Inflammatory macrophage treated with lipopolysaccharide for 1 hour (primary cell): ENCODE measurements at regions not wholly inside any gene's neighbourhood (a gene's known extent, or its start where the extent isn't known, plus 50 kb on each side); places are given as distances from the start of the nearest gene placed in this dataset.
"Not testable (repeated sequence)": the region's sequence is repeated elsewhere in the genome, so short reads cannot be mapped to it uniquely, and the experiment has no call there.

Experiments
- DNase-seq, 2 donors: peaks; one replicate each; pipeline ENCODE4 v3.0.0-alpha.2; 2020 to 2022

DNA sequence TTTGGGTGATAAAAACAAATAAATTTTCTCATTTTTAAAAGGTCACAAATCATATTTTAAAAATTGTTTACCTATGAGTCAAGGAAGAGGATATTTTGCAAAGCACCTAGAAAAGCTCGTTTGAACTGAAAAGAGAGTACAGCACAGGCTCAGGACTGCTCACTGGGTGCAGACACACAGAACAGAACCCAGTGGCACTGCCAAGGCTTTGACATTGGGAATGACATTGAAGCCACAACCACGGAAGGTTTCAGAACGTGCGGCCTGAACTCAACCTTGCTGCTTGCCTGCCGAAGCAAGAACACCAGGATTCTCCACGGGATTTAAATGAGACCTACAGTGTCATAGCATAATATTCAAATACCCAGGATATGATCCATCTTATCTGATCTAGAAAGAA is 597.1 kb upstream of the B3GAT1 start:
- DNase-seq = no peak

DNA sequence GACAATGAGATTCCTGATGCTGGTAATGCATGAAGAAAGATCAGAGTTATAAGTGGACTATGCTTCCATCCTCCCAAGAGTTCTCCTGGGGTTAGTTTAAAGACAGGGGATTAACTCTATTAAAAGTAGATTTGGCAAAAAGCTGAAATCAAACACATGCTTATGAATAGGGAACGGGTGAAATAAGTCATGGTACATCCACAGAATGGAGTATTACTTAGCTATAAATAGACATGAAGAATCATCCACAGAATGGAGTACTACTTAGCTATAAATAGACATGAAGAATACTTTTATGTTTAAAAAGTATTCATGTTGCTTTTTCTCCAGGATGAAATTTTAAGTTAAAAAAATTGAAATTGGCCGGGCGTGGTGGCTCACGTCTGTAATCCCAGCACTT is 596.4 kb upstream of the B3GAT1 start:
- DNase-seq = no peak

DNA sequence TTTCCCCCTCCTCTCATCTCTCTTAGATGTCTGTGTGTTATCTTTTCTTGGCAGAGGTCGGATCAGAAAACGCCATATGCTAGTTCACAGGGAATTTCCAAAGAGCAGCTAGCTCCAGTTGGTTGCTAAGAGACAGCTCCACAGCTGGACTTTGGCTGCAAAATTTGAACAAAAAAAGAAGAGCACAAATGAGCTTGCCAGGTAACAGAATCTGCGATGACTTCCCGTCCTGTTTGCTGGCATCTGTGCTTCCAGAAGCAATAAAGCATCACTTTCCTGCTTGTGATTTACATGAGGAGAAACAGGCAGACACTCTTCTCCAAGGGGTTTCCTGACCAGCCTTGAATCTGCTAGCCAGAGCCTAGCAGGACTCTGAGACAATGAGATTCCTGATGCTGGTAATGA is 596.0 kb upstream of the B3GAT1 start:
- DNase-seq = no peak

DNA sequence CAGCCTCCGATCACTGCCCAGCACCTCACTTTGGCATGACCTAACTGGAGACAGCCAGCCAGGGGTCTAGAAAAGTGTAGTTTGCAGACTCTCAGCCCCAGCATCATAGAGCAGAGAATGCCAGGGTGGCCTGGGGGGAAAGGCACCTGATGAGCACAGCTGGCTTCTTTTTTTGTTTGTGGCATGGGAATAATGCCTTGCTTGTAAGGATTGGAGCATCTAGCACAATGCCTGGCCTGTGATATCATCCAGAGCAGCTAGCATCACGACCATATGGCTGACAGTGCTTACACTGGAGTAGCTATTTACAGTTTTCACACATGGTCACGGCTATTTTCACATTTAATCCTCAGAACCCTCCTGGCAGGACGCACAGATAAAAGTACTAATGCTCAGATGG is 594.8 kb upstream of the B3GAT1 start:
- no peak for DNase-seq

DNA sequence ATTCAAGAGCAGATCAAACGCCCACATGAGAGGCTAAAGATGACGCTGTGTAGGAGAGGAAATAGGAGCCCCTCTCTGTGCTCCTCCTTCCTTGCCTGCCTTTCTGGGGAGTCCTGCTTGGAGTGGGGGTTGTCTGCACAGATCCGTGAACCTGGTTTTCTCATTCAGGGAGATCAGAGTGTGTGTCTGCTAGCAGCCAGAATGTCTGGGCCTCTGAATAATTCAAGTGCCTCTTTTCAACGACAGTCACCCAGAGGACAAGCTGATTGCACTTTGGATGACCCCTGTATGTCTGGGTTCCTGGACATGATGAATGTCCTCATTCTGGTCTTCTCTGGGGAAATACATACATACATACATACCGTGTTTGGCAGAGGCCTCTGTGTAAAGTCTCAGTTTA is 592.5 kb upstream of the B3GAT1 start:
- no peak for DNase-seq

DNA sequence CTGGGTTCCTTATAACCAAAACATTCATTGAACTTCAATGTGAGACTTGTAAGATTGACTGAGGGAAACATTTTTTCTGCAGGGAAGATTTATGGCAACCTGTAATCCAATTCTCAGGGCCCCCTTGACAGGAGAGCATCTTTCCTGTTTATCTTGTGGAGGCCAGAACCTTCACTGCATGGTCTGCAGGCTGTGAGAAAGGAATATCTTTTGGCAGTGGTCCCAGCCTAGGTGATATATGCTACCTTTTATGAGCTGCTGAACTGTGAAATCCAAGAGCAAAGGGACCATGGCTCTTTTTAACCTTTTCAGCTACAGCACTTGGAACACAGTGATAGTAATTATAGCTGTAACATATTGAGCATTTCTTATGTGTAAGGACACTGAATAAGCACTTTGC is 590.2 kb upstream of the B3GAT1 start:
- no peak for DNase-seq

DNA sequence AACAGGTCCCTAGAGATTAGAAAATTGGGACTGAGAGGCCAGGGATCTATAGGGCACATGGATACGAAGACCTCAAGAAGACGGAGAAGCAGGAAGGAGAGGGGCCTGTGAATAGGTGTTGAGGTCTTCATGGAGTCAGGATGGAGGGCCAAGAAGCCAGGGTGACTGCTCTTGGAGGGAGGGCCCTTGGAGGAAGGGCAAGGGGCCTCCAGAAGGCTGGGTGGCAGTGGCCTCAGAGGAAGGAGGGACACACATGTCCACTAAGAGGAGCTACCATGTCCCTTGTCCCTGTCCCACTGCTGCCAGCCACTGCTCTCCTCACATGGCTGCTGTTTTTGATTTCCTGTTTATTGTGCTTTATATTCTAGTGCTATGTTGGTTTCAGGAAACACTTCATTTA is 589.5 kb upstream of the B3GAT1 start:
- DNase-seq = no peak

DNA sequence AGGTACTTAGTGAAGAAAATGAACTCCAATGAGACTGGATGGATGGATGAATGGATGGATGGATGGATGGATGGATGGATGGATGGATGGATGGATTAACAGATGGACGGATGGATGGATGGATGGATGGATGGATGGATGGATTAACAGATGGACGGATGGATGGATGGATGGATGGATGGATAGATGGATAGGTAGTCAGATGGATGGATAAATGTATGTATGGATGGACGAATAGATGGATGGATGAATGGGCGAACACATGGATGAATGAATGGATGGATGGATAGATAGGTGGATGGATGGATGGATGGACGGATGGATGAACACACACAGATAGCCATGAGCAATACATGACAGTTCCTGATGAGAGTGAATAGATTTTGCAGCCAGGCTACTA is 589.0 kb upstream of the B3GAT1 start:
- not testable (repeated sequence) for DNase-seq

DNA sequence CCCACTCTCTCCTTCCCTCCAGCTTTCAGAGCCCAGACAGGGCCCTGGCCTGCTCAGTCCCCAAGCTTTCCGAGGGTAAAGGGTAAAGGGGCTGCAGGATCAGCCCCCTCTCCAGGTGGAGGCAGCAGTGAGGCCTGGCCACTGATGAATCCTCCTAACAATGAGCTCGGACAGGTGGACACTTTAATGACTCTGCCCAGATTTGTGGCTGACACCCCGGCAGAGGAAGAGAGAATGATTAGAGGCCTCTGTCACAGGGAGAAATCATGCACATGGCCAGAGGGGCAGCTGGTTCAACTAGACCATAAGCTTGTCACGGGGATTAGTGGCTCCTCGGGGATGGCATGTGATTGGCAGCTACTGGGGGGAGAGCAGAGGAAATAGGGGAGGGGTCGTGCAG is 587.5 kb upstream of the B3GAT1 start:
- no peak for DNase-seq

DNA sequence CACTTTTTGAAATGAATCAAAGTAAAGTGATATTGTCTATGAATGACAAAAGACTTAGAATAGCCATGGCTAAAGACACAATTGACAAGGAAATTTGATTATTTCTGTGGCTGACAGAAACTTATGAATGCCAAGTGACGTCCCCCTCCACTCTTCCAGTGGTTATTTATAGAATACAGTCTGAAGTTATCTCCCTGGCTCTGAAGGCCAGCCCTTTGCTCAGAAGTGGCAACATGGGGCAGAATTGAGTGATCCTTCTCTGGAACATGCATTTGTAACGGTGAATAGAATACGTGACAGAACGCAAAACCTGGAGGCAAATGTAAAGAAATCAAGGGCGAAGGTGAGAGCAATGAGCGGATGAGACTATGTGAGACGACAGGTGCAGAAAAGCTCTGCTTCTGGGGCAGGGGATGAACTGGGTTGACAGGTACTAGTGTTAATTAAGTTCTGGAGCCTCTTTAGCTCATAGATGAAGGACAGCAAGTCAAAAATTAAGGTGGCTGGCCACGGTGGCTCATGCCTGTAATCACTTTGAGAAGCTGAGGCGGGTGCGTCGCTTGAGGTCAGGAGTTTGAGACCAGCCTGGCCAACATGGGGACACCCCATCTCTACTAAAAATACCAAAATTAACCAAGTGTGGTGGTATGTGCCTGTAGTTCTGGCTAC is 585.7 kb upstream of the B3GAT1 start:
- DNase-seq = no peak

DNA sequence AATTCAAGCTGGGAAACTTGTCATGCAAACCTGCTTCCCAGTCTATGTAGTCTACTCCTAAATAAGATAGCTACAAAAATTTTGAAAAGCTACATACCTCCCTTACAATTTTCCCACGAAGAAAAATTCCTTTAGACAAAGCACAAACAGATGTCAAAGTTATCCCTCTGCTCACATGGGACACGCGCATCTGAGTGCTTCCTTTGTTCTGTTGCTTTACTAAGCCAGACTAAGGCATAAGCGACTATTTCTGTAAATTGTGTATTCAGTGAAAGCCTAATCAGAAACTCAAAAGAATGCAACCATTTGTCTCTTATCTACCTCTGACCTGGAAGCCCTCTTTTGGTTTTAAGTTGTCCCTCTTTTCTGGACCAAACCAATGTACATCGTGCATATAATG is 583.7 kb upstream of the B3GAT1 start:
- DNase-seq = no peak

DNA sequence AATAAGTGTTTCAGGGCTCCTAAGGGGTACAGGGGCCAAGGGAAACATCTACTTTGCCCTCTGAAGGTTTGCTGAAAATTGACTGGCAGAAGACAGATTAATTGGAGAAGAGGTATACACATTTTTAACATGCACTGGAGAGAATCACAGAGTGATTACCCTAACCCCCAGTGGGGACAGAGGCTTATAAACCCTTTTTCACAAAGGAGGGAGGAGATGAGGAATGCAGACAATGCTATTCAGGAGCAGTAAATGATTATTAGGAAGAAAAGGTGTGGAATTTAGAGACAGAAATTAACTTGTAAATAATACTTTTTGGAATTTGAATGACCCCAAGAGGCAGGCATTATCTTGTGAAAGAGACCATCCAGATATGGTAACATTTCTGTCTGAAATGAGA is 582.4 kb upstream of the B3GAT1 start:
- no peak for DNase-seq

DNA sequence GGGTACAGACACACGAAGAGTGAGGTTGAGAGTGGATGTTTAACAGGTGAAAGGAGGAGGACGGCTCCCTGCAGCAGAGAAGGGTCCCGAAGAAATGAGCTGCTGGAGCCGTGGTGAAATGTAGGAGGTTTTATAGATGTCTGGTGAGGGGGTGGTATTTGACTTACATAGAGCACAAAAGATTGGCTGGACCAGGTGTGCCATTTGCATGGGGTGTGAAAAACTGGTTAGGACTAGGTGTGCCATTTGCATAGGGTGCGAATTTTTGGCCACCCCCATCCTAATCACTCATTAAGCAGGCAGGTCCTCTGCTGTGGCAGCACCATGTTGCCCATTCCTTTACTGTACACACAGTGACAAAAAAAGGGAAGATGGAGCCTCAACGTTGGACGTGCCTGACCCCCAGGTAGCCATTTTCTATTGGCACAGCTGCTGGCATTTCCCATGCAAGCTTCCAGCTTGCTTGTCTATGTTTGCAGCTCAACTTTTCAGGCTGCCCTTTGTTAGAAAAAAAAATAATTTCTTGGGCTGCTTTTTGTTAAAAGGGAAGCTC is 581.7 kb upstream of the B3GAT1 start:
- no peak for DNase-seq

DNA sequence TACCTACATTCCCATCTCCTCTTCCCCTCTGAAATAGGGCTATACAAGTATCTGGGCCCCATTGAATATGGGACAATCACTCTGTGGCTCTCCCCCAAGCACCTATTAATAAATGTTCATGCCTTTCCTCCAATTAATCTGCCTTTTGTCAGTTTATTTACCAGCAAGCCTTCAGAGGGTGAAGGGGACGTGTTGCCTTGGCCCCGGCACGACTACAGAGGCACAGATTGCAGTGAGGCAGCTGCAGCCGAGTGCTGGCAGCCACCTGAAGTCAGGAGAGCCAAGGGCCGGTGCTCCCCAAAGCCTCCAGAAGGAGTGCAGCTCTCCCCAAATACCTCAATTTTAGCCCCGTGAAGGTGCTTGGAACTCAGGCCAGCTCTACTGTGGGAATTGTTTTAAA is 580.9 kb upstream of the B3GAT1 start:
- DNase-seq = no peak

DNA sequence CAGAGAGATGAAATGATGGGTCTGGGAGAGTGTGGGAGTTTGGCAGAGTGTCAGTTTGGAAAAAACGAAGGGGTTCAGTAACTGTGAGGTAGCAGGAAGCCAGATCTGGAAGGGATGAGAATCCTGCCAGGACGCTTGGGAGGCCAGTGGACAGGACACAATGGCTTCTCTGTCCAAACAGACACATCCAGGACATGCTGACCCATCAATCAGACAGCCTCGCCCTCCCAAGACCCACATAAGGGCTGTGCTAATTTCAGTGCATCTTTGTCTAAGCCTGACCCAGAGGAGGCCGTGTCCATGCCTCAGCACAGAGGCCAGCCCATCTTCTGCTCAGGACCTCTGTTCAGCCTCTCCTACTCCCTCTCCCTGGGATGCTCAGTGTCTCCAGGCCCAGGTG is 576.5 kb upstream of the B3GAT1 start:
- no peak for DNase-seq

DNA sequence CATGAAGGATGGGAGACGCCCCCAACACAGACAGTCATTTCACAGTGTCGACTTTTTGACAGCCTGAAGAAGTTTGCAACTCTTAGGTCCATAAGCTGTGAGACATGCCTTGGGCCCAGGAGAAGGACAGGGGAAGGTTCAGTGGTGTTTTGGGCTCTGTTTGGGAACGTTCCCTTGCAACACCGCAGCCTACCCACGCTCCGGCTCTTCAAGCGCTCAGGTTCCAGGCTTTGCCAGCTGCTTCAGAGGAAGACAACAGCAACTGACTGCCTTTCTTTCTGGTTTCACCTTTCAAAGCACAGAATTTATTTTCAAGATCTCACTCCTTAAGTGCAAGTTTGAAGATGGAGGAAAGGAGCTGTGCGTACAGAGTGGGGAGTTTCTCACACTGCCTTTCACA is 575.8 kb upstream of the B3GAT1 start:
- DNase-seq = no peak

DNA sequence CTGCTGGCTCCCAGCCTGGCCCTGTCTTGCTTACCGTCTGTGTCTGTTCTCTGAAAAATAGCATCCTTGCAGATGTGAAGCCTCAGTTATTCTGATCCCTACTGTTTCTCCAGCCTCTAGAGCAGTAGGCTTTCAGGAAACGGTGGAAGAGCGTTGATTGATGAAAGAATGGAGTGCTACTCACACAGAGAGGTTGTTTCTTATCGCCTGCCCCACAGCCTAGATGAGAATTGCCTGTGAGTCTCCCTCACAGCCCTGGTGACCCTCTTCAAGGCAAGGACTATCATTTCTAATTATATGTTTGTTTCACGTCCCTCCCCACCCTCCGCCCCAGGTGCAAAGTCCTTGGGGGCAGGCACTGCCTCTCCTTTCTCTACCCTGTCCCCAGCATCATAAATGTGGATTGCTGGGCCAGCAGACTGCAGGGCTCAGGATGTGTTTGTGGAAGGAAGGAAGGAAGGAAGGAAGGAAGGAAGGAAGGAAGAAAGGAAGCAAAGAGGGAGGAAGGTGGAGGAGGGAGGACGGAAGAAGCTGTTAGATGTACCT is 575.3 kb upstream of the B3GAT1 start:
- no peak for DNase-seq

DNA sequence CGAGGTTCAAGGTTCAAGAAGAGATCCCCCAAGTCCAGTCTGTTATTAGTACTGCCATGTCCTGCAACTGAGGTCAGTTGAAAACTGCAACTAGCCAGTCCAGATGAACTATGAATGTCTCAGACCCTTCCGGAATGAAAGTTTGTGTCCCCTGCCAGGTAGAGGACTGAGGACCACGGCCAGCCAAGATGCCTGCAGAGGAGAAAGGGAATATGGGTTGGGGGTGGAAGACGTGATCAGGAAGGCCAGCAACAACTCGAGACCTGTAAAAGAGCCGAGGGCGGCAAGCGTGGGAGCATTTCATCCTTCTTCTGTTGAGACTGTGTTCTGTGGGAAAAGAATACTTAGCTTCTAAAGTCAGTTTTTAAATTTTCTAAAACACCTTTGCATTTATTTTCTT is 572.4 kb upstream of the B3GAT1 start:
- DNase-seq = no peak

DNA sequence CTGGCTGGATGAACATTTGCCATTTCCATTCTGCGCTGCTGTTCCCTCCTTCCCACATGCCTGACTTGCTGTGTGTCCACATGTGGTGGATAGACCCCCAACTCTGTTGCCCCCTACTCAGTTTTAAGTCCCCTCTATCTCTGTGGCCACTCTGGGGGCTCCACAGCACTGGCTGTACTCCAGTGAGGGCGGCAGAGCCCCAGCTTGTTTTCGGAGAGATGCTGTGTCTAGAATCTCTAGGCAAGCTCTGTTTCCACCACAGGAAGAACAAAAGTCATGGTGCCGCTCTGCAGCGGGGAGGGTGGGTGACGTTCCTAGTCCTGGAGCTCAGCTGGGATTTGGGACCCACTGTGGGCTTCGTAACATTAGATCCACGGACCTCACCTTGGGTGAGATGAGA is 570.4 kb upstream of the B3GAT1 start:
- not testable (repeated sequence) for DNase-seq

DNA sequence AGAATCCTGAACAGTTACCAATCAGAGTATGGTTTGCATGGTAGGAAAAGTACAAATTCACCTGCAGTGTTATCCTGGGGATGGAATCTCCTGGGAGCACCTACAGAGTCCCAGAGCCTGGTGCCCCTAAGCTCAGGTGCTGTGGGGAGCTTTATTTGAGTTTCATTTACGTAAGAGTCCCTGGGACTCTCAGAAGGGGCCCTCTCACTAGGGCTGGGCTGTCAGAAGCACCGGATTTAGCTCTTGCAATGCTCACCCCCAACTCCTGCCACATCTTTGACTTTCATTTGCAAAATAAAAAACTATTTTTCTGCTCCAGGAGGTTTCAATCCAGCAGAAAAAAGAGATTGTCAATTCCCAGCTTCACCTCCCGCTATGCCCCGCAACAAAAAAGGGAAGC is 569.8 kb upstream of the B3GAT1 start:
- DNase-seq = no peak

DNA sequence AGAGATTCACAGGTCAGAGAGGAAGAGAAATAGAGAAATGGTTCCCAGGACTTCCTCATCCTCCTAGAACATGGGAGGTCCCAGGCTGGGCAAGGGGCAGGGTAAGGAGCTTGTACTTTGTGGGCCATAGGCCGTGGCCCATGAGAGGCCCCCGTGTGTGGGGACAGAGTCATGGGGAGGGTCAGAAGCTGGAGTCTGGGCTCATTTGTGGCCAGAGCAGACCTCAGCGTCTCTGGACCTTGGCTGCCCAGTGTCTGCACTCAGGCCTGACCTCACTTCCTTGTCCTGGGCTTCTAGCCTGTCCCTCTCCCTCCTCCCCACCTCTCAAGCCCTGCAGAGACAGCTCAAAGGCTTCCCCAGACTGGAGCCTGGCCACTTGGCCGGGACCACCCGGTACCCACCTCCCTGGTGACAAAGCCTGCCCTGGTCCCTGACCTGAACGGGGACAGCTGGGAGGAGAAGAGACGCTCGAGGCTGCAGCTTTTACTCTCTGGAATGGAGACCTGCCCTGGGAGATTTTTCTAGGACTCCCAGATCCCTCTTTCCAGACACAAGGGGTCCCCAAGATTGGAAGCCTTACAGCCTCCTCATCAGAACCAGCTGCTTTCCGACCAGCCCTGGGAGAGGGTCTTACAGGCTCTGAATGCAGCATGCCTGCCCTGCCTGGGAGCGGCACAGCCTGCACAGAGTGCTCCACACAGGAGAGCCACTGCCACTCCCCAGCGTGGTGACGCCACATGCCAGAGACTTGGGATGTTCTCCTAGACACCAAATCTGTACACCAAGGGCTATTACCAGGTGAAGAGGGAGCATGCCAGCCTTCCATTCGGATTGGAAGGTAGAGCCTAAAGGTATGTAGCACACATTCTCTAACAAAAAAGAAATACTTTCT is 569.0 kb upstream of the B3GAT1 start:
- DNase-seq = no peak

DNA sequence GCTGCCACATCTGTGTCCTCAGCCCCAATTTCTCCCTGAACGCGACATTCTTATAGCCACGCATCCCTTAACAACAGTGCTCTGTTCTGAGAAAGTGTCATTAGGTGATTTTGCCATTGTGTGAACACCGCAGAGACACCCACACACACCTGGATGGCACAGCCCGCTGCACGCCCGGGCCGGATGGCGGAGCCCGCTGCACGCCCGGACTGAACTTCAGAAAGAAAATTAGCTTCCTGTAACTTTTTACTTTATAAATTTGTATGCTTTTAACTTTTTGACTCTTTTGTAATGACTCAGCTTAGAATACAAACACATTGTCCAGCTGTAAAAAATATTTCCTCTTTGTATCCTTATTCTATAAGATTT is 567.0 kb upstream of the B3GAT1 start:
- not testable (repeated sequence) for DNase-seq

DNA sequence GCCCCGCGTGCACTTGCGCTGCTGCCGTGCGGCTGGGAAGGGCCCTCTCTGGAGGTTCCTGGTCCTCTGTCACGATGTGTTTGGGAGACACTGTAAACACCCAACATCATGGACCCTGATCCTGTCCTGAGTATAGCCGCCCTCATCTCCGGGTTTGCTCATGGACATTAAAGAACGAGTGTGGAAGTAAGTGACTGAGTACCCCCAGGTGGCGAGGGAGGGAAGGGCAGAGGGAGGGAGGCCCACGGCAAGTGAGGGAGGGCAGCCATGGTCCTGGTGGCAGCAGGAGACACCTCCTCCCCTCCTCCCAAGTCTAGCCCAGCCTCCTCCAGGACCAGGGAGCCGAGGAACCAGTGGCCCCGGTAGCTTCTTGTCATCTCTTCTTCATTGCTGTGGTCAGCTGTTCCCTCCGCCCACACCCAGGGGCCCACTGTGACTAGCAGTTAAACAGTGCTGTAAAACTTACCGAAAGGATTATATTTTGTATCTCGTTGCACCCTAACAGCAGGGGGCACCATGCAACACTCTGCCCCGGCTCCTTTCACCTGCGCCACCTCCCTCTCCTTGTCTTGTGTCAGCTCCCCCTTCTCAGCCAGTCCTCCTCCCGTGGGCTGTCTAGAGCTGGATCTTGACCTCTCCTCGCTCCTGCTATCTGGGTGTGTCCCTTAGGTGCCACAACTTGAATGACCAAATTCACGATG is 566.5 kb upstream of the B3GAT1 start:
- DNase-seq = no peak
